IPS-18a (cell line): ENCODE measurements at regions not wholly inside any gene's neighbourhood (a gene's known extent, or its start where the extent isn't known, plus 50 kb on each side); places are given as distances from the start of the nearest gene placed in this dataset.
"Not testable (repeated sequence)": the region's sequence is repeated elsewhere in the genome, so short reads cannot be mapped to it uniquely, and the experiment has no call there.

ENCODE experiments used
- H3K27ac ChIP-seq: one replicate; pipeline ENCODE4 v1.5.1; 2013; ENCODE audit warnings: low read length
- H3K27me3 ChIP-seq: one replicate; pipeline ENCODE4 v1.6.1; 2013; ENCODE audit warnings: mild to moderate bottlenecking, low read length; ENCODE audit not compliant: control insufficient read depth, insufficient read depth
- H3K36me3 ChIP-seq: one replicate; pipeline ENCODE4 v1.6.1; 2013; ENCODE audit warnings: low read depth, low read length; ENCODE audit not compliant: control insufficient read depth
- H3K4me1 ChIP-seq: one replicate; pipeline ENCODE4 v1.6.1; 2013; ENCODE audit warnings: low read depth, low read length; ENCODE audit not compliant: control insufficient read depth
- H3K4me3 ChIP-seq: one replicate; pipeline ENCODE4 v1.5.1; 2013; ENCODE audit warnings: low read length
- H3K9ac ChIP-seq: one replicate; pipeline ENCODE4 v1.6.1; 2013; ENCODE audit warnings: mild to moderate bottlenecking, low read length, moderate library complexity
- H3K9me3 ChIP-seq: one replicate; pipeline ENCODE4 v1.6.1; 2013; ENCODE audit warnings: low read depth, low read length; ENCODE audit not compliant: control insufficient read depth

GRCh38 chr3:110495201-110495927 lies 576.3 kb upstream of the NECTIN3 start:
- no peak overlapping the region for H3K27ac ChIP-seq
- no peaks in the 10 kb centered on the region for H3K36me3 ChIP-seq
- no peaks in the 10 kb centered on the region for H3K27me3 ChIP-seq
- no peak overlapping the region for H3K4me3 ChIP-seq
- no peak overlapping the region for H3K9ac ChIP-seq
- peaks cover 8% of the 10 kb centered on the region for H3K4me1 ChIP-seq
- H3K9me3 ChIP-seq = no peaks in the 10 kb centered on the region

DNA sequence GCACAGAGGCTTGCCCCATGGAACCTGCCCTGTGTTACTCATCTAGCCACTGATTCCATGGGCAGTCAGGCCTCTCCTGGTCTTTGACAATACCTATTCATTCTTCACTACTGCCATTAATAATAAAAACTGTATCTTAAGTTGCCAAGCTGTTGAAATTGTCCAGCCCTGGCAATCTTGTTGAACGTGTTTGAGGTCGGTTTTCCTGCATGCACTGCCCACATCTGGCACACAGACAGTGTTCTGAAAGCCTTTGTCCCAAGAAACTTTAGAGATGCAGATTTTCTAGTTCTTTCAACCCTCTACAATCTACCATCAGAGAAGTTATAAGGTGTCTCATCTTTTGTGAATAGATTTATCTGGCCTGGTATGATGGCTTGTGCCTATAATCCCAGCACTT lies 567.2 kb upstream of the NECTIN3 start:
- Histone ChIP-seq H3K36me3 (no peaks in the 10 kb centered on the region), H3K4me1 (no peaks in the 10 kb centered on the region), H3K9ac (no peak overlapping the region), H3K27ac (no peak overlapping the region), H3K4me3 (no peak overlapping the region), H3K9me3 (no peaks in the 10 kb centered on the region), H3K27me3 (no peaks in the 10 kb centered on the region)

DNA sequence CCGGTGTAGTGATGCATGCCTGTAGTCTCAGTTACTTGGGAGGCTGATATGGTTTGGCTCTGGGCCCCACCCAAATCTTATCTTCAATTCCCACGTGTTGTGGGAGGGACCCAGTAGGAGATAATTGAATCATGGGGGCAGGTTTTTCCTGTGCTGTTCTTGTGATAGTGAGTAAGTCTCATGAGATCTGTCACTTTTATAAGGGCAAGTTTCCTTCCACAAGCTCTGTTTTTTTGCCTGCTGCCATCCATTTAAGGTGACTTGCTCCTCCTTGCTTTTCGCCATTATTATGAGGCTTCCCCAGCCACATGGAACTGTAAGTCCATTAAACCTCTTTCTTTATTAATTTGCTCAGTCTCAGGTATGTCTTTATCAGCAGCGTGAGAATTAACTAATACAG lies 566.7 kb upstream of the NECTIN3 start:
- Histone ChIP-seq H3K4me3 (no peak overlapping the region), H3K9me3 (no peaks in the 10 kb centered on the region), H3K27me3 (no peaks in the 10 kb centered on the region), H3K27ac (no peak overlapping the region), H3K4me1 (no peaks in the 10 kb centered on the region), H3K9ac (no peak overlapping the region), H3K36me3 (no peaks in the 10 kb centered on the region)

- no peaks in the 10 kb centered on the region for H3K9me3 ChIP-seq
- no peak overlapping the region for H3K4me3 ChIP-seq
- no peaks in the 10 kb centered on the region for H3K36me3 ChIP-seq
- H3K27me3 ChIP-seq = no peaks in the 10 kb centered on the region
- H3K9ac ChIP-seq = no peak overlapping the region
- H3K27ac ChIP-seq = no peak overlapping the region
- no peaks in the 10 kb centered on the region for H3K4me1 ChIP-seq
These were observed 564.7 kb upstream of the NECTIN3 start for GRCh38 chr3:110506890-110507289.

DNA sequence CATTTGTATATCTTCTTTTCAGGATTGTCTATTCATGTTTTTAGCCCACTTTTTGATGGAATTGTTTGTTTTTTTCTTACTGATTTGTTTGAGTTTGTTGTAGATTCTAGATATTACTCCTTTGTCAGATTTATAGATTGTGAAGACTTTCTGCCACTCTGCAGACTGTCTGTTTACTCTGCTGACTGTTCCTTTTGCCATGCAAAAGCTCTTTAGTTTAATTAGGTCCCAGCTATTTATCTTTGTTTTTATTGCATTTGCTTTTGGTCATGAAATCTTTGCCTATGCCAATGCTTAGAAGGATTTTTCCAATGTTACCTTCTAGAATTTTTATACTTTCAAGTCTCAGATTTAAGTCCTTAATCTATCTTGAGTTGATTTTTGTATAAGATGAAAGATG lies 564.0 kb upstream of the NECTIN3 start:
- H3K27ac ChIP-seq, H3K9ac ChIP-seq, H3K4me3 ChIP-seq, H3K9me3 ChIP-seq, H3K4me1 ChIP-seq, H3K27me3 ChIP-seq, H3K36me3 ChIP-seq: not testable (repeated sequence)

DNA sequence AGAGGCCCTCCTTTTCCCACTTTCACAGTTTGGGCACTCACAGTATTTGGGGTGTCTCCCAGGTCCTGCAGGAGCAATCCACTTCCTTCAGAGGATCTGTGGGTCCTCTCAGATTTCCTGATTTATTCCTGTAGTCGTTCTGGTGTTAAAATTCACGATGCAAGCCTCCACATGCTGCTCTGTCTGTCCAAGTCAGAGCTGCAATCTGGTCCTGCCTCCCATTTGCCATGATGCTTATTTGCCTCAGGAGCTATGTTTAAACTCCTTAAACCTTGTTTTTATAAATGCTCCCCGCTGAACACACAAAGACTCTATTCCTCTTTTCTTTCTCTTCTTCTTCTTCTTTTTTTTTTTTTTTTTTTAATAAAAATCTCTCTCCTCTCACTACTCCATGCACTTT lies 558.7 kb upstream of the NECTIN3 start:
- Histone ChIP-seq H3K27ac (no peak overlapping the region), H3K4me1 (no peaks in the 10 kb centered on the region), H3K27me3 (no peaks in the 10 kb centered on the region), H3K36me3 (no peaks in the 10 kb centered on the region), H3K9me3 (no peaks in the 10 kb centered on the region), H3K9ac (no peak overlapping the region), H3K4me3 (no peak overlapping the region)

- H3K27me3 ChIP-seq = no peaks in the 10 kb centered on the region
- no peak overlapping the region for H3K4me3 ChIP-seq
- no peak overlapping the region for H3K9ac ChIP-seq
- H3K27ac ChIP-seq = no peak overlapping the region
- H3K36me3 ChIP-seq = no peaks in the 10 kb centered on the region
- H3K9me3 ChIP-seq = no peaks in the 10 kb centered on the region
- no peaks in the 10 kb centered on the region for H3K4me1 ChIP-seq
These were observed 553.6 kb upstream of the NECTIN3 start for GRCh38 chr3:110518031-110518430.

DNA sequence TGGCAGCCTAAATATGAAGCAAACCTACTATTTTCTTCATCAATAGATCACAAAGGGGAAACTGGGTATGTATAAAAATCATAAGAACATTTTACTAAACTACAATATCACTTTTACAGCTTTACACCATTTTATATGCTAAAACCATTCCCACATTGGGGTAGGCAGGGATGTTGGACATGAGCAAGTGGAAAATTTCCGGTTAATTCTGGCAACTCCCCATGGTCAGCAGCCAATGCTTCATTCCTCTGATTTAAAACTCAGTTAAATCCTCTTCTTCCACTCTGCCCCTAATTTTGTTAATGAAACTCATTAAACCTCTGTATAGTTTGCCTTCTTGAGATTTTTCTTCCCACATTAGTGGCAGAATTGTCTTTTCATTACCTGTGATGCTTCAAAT lies 552.5 kb upstream of the NECTIN3 start:
- Histone ChIP-seq H3K9me3 (no peaks in the 10 kb centered on the region), H3K36me3 (no peaks in the 10 kb centered on the region), H3K27me3 (no peaks in the 10 kb centered on the region), H3K27ac (no peak overlapping the region), H3K4me3 (no peak overlapping the region), H3K9ac (no peak overlapping the region), H3K4me1 (no peaks in the 10 kb centered on the region)

DNA sequence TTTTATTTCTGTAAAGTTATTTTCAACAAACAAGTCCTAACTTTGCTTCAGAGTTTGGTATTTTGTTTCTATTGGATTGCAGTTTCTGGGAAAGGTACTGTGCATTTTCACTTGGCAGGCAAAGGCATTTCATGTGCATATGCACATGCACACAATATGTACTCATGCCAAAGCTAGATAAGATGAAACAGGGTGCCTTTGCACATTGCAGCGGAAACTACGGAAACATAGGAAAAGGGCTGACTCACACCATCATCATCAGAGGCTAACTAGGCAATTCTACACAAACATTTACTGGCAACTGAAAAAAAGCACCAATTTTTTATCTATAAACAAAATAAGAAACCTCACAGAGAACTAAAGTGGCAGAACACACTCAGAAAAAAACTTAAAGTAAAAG lies 550.6 kb upstream of the NECTIN3 start:
- no peak overlapping the region for H3K9ac ChIP-seq
- H3K4me1 ChIP-seq = no peaks in the 10 kb centered on the region
- H3K4me3 ChIP-seq = no peak overlapping the region
- H3K9me3 ChIP-seq = peaks cover 10% of the 10 kb centered on the region
- no peaks in the 10 kb centered on the region for H3K36me3 ChIP-seq
- no peaks in the 10 kb centered on the region for H3K27me3 ChIP-seq
- H3K27ac ChIP-seq = no peak overlapping the region

DNA sequence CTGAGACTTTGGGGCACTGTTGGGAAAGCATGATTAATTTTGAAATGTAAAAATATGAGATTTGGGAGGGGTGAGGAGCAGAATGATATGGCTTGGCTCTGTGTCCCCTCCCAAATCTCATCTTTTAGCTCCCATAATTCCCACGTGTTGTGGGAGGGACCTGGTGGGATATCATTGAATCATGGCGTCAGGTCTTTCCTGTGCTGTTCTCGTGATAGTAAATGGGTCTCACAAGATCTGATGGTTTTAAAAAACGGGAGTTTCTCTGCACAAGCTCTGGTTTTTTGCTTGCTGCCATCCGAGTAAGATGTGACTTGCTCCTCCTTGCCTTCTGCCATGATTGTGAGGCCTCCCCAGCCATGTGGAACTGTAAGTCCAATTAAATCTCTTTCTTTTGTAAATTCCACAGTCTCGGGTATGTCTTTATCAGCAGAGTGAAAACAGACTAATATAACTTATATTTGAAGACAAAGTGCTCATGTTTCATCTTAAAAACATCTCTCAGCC lies 546.0 kb upstream of the NECTIN3 start:
- H3K36me3 ChIP-seq, H3K9ac ChIP-seq, H3K4me3 ChIP-seq, H3K9me3 ChIP-seq, H3K27ac ChIP-seq, H3K27me3 ChIP-seq: not testable (repeated sequence)
- peaks cover 23% of the 10 kb centered on the region for H3K4me1 ChIP-seq

- H3K4me1 ChIP-seq = peaks cover 23% of the 10 kb centered on the region
- no peaks in the 10 kb centered on the region for H3K36me3 ChIP-seq
- H3K4me3 ChIP-seq = no peak overlapping the region
- H3K27me3 ChIP-seq = no peaks in the 10 kb centered on the region
- H3K27ac ChIP-seq = no peak overlapping the region
- peaks cover 10% of the 10 kb centered on the region for H3K9me3 ChIP-seq
- H3K9ac ChIP-seq = no peak overlapping the region
These were observed 544.6 kb upstream of the NECTIN3 start for GRCh38 chr3:110526777-110527727.
